Heart left ventricle (tissue), 13 donors: ENCODE measurements at regions not wholly inside any gene's neighbourhood (a gene's known extent, or its start where the extent isn't known, plus 50 kb on each side); places are given as distances from the start of the nearest gene placed in this dataset.

Experiments
- POLR2A ChIP-seq, 2 donors: fragments of 450-650 bp; IDR thresholded peaks; one replicate each; pipeline ENCODE4 v1.6.1; 2017; ENCODE audit warnings: antibody characterized with exemption in 2 of 2, mild to moderate bottlenecking in 2 of 2, moderate library complexity in 2 of 2
- TF ChIP-seq, protein P1 (sequence below), 12 donors: fragments of 200-600 bp; sonication (generic) in 4 of 12; IDR thresholded peaks; one replicate each; pipeline versions ENCODE4 v1.5.0 to v1.8.0; 2018 to 2022; ENCODE audit warnings: antibody characterized with exemption in 12 of 12, mild to moderate bottlenecking in 5 of 12
- donor health status: ischemic (EF 13 %, LVEDD 7.1; RV severe dilation, severe dysfunction).
- donor health status: DM: no; HTN: yes; CAD: no.
- donor health status: DM: no; HTN: no; CAD: no.
- donor health status: ischemic (EF 25% LVEDD 6.9; RV normal size, moderate dysfunction).
- donor health status: ischemic (EF 25% LVEDD 5.7; RV mildly dilated, moderate dysfunction).
- donor health status: ischemic (EF 35%, LVEDD 5.7; RV mildly dilated, moderate dysfunction).
- donor health status: nonischemic (EF 11% LVEDD 7.7; RV severe dilation, severe dysfunction).
- donor health status: DM: yes; HTN: yes; CAD: no.
- donor health status: PGD.
- donor health status: ischemic (EF 29% LVEDD 5.4; RV normal size, mild dysfunction).
- donor health status: nonischemic (EF 23%, LVEDD 6.1; RV moderate dilation, normal function).

DNA sequence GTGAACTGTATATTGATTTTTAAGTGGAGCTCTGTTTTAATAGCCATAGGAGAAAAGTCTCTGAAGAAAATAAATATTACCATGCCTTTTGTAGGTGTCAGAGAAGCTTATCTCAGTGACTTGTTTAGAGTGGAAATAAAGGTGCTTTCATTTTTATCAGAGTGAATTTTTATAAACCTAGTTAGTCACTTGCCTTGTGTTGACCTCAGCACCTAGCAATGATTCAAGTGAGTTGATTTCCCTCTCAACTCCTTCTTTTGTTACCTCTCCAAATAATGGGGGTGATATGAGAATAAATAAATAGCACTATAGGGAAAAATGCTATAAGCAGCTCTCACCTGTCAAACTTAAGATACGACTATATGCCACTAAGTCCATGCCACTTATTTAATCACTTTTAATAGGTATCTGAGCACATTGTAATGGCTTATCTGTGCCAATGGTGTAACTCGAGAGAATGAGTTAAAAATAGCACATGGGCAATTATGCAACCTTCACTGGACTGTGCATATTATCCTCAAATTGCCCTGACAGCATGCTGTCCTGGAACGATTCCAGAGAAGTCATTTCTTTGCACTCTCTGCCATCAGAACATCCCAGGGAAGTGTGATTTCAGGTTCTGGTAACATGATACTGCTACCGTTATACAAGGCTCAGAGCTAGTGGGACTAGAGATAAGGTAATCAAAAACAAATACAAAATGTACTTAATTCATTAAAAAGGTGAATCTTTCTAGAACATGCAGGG, 290.8 kb downstream of the CCDC85A start:
- TF ChIP-seq POLR2A (IDR thresholded peaks at IDR 0.05) = no peak
- TF ChIP-seq, protein P1, sequence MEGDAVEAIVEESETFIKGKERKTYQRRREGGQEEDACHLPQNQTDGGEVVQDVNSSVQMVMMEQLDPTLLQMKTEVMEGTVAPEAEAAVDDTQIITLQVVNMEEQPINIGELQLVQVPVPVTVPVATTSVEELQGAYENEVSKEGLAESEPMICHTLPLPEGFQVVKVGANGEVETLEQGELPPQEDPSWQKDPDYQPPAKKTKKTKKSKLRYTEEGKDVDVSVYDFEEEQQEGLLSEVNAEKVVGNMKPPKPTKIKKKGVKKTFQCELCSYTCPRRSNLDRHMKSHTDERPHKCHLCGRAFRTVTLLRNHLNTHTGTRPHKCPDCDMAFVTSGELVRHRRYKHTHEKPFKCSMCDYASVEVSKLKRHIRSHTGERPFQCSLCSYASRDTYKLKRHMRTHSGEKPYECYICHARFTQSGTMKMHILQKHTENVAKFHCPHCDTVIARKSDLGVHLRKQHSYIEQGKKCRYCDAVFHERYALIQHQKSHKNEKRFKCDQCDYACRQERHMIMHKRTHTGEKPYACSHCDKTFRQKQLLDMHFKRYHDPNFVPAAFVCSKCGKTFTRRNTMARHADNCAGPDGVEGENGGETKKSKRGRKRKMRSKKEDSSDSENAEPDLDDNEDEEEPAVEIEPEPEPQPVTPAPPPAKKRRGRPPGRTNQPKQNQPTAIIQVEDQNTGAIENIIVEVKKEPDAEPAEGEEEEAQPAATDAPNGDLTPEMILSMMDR (IDR thresholded peaks at IDR 0.05) = no peak
